Stimulated activated CD8-positive, alpha-beta memory T cell treated with anti-CD3 and anti-CD28 coated beads, Interleukin-4, amount 100 ng/mL, for 4 hours (primary cell): ENCODE measurements at regions not wholly inside any gene's neighbourhood (a gene's known extent, or its start where the extent isn't known, plus 50 kb on each side); places are given as distances from the start of the nearest gene placed in this dataset.

Experiments used
- DNase-seq, 2 donors: peaks; one replicate each; pipeline ENCODE4 v3.0.0-alpha.2; 2020; ENCODE audit warnings: low read depth in 2 of 2, low spot score in 1 of 2

- no peak for DNase-seq
Observed at GRCh38 chr1:114232691-114233090, 79.0 kb upstream of the SYT6 start.

- no peak for DNase-seq
Observed at GRCh38 chr1:114231301-114231700, 77.6 kb upstream of the SYT6 start.

- no peak for DNase-seq
Observed at GRCh38 chr1:114229368-114229767, 75.7 kb upstream of the SYT6 start.

- DNase-seq = no peak
Observed at GRCh38 chr1:114227059-114227458, 73.4 kb upstream of the SYT6 start.

GRCh38 chr1:114224196-114224907 lies 70.7 kb upstream of the SYT6 start:
- no peak for DNase-seq

GRCh38 chr1:114222920-114223319 lies 69.3 kb upstream of the SYT6 start:
- DNase-seq = no peak

GRCh38 chr1:114219172-114219868 lies 65.7 kb upstream of the SYT6 start:
- no peak for DNase-seq

GRCh38 chr1:114218361-114219171 lies 64.9 kb upstream of the SYT6 start:
- no peak for DNase-seq

- no peak for DNase-seq
Observed at GRCh38 chr1:114216431-114217173, 62.9 kb upstream of the SYT6 start.

- DNase-seq = no peak
Observed at GRCh38 chr1:114215436-114215835, 61.8 kb upstream of the SYT6 start.

- no peak for DNase-seq
Observed at GRCh38 chr1:114214016-114214415, 60.3 kb upstream of the SYT6 start.

GRCh38 chr1:114209971-114210370 lies 56.3 kb upstream of the SYT6 start:
- no peak for DNase-seq

- DNase-seq = no peak
Observed at GRCh38 chr1:114208714-114209113, 55.0 kb upstream of the SYT6 start.

- DNase-seq = no peak
Observed at GRCh38 chr1:114208106-114208505, 54.4 kb upstream of the SYT6 start.

- no peak for DNase-seq
Observed at GRCh38 chr1:114207635-114208034, 54.0 kb upstream of the SYT6 start.

- DNase-seq = no peak
Observed at GRCh38 chr1:114206392-114206791, 52.7 kb upstream of the SYT6 start.

GRCh38 chr1:114203595-114204128 lies 50.0 kb upstream of the SYT6 start:
- DNase-seq = no peak
